Loucy (cell line): ENCODE measurements at regions not wholly inside any gene's neighbourhood (a gene's known extent, or its start where the extent isn't known, plus 50 kb on each side); places are given as distances from the start of the nearest gene placed in this dataset.

Experiments
- CTCF ChIP-seq: fragments of 200-600 bp; sonication (generic); conservative IDR thresholded peaks from 2 replicates; pipeline ENCODE4 v1.5.1; 2014; ENCODE audit warnings: mild to moderate bottlenecking, antibody characterized with exemption, low read length
- EZH2phosphoT487 ChIP-seq: fragments of 200-600 bp; IDR thresholded peaks from 2 replicates; pipeline ENCODE4 v1.6.1; 2018; ENCODE audit warnings: antibody characterized with exemption, mild to moderate bottlenecking, moderate library complexity, borderline replicate concordance

- TF ChIP-seq CTCF: no peak
- no peak for TF ChIP-seq EZH2phosphoT487
Measured at GRCh38 chr14:44812672-44813071, 149.1 kb downstream of the KLHL28 start.
